AML-193 (cell line): ENCODE measurements at regions not wholly inside any gene's neighbourhood (a gene's known extent, or its start where the extent isn't known, plus 50 kb on each side); places are given as distances from the start of the nearest gene placed in this dataset.
"Not testable (repeated sequence)": the region's sequence is repeated elsewhere in the genome, so short reads cannot be mapped to it uniquely, and the experiment has no call there.

Source experiments
- DNase-seq, 2 experiments: peaks; one replicate each; lab custom pipeline; 2025; lab: John Stamatoyannopoulos, UW

DNA sequence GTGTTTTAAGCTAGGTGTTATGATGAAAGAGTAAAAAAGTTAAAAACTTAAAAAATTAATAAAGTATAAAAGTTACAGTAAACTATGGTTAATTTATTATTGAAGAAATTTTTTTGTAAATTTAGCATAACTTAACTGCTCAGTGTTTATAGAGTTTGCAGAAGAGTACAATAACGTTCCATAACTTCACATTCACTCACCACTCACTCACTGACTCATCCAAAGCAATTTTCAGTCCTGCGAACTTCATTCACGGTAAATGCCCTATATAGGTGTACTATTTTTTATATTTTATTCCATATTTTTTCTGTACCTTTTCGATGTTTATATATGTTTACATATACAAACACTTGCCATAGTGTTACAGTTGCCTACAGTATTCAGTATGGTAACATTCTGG lies 694.8 kb upstream of the SLC39A10 start:
- no peak for DNase-seq

DNA sequence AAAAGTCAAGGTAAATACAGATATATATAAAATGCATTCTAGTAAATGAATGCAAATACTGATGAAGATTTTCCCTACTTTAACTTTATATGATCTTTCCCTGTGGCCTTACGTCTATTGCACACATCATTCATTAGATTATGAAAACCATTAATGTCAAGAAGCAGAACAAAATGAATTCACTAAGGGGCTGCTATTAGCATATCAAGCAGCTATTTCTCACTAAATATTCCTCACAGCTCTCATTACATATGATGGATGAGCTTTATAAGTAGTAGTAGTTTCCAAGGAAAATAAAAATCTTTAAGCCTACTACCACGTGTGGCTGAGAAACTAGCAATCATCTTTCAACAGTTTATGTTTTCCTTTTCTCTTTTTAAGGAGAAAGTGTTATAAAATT lies 702.8 kb upstream of the SLC39A10 start:
- no peak for DNase-seq

DNA sequence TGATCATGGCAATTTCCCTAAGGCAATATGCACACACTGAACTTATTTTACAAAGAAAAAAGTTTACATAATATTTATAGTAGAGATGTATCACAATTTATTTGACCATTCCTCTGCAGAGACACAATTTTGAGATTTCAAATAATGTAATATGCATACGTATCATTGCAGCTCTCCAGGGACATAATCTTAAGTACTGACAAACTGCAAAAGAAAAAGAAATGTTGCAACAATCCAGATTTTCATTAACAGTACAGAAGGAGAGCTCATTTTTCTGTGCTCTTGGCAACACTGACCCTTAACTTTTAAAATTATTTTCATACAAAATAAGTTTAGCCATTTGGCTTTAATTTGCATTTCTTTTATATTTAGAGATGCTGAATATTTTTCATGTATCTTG lies 710.2 kb upstream of the SLC39A10 start:
- no peak for DNase-seq

- DNase-seq = no peak
These were observed 719.0 kb upstream of the SLC39A10 start for GRCh38 chr2:194938066-194938465.

DNA sequence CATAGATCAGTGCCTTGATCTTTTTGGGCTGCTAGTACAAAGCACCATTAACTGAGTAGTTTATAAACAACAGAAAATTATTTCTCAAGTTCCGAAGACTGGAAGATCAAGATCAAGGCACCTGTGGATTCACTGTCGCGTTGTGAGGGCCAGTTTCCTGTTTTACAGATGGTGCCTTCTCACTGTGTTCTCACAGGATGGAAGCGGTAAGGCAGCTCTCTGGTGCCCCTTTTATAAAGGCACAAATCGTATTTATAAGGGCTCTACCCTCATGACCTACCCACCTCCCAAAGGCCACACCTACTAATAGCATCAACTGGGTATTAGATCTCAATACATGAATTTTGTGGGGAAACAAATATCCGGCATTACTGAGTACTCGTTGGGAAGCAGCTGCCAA lies 729.5 kb upstream of the SLC39A10 start:
- no peak for DNase-seq

DNA sequence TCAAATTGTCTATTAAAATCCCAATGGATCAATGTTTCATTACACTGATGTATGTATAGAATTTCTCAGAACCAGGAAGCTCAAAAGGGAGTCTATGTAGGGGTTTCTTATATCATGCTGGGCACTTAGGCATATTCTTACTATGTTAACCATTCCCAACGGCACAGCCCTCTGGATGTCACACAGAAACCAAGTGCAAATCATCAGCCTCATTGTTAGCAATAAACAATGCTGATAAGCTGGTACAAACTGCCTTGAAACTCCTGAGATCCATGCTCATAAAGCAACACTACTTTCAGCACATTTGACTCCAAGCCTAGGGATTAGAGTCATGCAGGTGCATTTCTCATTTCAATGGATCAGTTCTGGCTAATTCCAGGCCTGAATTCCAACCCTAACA lies 730.2 kb upstream of the SLC39A10 start:
- DNase-seq = no peak

- no peak for DNase-seq
These were observed 731.3 kb upstream of the SLC39A10 start for GRCh38 chr2:194925742-194926141.

- DNase-seq = no peak
These were observed 739.5 kb upstream of the SLC39A10 start for GRCh38 chr2:194917519-194917918.

DNA sequence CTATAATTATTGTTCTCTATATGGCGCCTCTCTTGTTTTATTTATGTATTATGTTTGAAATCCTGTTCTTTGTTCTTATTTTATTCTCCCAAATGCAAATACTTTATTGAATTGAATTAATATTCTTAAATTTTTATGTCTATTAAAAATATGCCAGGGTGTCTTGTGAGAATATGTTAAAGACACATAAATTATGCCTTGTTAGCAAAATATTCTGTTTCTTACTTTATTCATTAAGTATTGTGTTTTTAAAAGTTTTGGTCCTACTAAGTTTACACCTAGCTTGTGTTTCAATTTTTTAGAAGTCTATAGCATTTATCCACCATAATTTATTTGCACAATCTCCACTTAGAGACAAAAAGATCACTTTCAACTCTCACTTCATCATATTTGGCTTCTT lies 741.5 kb upstream of the SLC39A10 start:
- DNase-seq = no peak

DNA sequence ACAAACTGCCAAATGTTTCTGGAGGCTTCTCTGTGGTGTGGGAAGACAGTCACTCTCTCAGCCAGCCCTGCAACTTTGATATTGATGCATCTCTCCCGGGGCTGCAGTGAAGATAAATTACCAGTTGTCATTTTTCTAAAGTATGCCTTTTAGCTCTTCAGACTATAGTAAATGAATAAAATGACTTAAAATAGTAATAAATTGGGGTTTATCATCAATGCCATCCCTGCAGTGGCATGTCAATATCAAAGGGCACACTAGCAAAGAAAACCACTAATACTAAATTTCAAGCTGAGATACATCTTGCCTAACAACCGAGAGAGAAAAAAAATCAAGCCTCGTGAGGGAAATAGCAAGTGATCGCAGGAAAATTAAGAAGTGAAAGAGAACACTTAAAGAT lies 749.5 kb upstream of the SLC39A10 start:
- no peak for DNase-seq

DNA sequence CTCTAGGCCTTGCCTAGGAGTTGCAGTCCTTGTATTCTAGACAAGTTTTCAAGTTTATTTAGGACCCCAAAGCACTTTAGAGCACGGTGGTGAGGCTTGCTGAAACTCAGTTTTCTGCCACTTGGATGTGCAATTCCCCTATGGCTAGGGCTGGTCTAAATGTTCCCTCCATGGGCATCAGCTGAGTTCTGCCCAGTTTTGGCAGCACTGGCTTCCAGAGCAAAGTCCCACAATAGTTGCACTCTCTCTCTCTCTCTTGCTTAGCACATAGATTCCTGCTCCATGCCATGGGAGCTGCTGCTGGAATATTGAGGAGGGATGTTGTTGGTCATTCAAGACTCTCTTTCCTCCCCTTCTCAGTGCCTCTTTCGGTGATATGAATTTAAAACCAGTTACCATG lies 760.2 kb upstream of the SLC39A10 start:
- no peak for DNase-seq

GRCh38 chr2:194883711-194884110 lies 773.3 kb upstream of the SLC39A10 start:
- no peak for DNase-seq

GRCh38 chr2:194870974-194871535 lies 786.0 kb upstream of the SLC39A10 start:
- no peak for DNase-seq

DNA sequence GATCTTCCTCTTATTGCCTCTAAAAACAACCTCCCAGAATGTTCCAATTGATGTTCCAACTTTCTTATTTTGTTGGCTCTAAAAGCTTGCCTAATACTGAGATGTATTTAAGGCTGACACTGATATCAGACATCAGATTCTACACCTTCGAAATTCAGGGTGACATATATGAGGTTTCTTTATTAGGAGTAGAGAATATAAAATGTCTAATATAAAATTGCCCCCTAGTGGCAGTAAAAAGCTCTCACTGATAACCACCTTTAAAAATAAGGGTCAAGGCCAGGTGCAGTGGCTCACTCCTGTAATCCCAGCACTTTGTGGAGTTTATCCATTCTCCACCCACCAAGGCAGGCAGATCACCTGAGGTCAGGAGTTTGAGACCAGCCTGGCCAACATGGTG lies 789.7 kb upstream of the SLC39A10 start:
- DNase-seq = peak; percentile 25

DNA sequence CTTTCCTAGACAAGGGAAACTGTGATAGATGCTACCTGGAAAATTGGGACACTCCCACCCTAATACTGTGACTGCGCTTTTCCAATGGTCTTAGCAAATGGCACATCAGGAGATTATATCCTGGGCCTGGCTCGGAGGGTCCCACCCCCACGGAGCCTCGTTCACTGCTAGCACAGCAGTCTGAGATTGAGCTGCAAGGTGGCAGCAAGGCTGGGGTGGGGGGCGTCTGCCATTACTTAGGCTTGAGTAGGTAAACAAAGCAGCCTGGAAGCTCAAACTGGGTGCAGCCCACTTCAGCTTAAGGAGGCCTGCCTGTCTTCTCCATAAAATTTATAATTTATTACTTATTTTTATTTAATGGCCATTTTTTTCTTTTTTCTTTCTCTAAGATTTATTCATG lies 802.1 kb upstream of the SLC39A10 start:
- no peak for DNase-seq

GRCh38 chr2:194842871-194843270 lies 814.2 kb upstream of the SLC39A10 start:
- no peak for DNase-seq

- DNase-seq = not testable (repeated sequence)
These were observed 822.7 kb upstream of the SLC39A10 start for GRCh38 chr2:194834371-194834770.

DNA sequence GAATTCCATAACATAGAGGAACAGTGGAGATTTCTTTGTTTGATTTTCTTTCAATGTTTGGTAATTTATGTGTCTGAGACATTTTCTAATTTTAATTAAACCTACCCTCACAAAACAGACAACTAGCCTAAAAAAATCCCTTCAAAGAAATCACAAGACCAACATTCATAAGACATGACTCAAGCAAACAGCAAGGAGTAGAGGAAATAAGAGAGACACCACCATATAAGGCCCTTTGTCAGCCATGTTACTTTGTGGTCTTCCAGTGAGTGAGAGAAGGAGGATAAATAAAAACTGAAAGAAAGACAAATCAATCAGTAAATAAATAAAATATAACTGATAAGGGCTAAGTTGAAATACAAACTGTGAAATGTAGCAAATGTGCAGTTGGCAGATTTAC lies 830.8 kb upstream of the SLC39A10 start:
- no peak for DNase-seq

GRCh38 chr2:194824450-194824849 lies 832.6 kb upstream of the SLC39A10 start:
- no peak for DNase-seq

DNA sequence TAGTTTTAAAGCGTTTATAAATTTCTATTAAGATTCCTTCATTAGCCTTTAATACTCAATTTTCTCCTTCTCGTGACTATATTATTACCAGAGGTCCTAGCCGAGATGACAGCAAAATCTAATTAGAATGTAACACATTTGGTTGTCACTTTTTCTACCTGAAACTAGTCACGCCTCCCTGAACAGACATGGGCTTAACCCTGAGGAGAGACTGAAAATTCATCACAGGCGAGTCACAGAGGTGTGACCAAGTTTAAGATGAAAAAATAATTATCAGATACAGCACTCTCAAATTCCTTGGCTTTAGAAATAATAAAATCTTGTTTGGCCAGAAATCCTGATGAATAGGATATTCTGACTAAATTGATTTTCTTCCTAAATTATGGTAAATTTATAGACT lies 834.4 kb upstream of the SLC39A10 start:
- no peak for DNase-seq

DNA sequence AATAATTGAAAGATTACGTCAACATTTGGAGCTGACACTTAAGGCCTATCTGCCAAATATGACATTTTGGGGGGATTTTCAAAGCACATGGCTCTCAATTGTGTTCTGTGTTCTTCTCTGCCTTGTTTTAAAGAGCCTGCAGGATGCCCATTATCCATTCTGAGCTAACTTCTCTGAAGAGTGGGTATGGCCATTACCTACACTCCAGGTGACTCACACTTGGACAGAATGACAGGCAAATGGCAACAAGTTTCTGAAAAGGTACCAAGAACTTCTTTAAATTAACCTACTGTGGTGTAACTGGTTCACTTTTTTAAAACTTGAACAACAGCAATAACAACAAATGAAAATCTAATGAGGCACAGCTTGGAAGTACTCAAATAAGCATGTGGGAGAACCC lies 834.9 kb upstream of the SLC39A10 start:
- no peak for DNase-seq

- peak in 1 of 2 experiments; percentile 25 for DNase-seq
These were observed 837.7 kb upstream of the SLC39A10 start for GRCh38 chr2:194819367-194819766.

DNA sequence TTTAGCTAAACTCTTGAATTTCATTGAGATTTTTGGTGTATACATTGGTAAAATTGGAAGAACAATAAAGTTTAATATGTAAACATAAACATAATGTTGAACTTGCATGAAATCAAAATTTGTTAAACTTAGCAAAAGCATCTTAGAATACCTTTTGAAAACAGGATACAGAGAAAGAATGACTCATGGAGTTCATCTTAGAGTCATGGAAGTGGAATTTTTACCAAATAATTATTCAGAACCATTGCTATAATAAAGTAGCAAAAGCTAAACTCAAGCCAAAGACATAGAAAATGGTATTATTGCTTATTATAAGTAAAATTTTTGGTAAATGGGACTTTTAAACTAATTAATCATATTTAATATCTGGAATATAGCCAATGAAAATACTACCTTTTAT lies 841.6 kb upstream of the SLC39A10 start:
- no peak for DNase-seq

DNA sequence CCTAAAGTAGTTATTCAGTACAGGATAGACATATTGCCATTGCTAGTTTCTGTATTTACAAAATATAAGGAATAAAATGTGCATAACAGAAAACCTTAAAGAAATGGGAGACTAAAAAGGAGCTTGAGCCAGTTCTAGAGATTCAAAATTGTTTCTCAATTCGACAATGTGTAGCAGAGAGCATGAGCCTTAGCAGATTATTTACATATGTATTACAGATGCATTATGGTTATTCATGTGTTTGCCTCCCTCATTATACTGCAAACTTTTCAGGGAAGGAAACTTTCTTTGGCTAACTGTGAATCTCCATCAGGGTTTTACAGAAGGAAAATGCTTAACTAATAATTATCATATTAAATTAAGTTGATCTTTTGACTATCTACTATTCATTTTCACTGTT lies 854.4 kb upstream of the SLC39A10 start:
- no peak for DNase-seq

GRCh38 chr2:194787071-194787470 lies 870.0 kb upstream of the SLC39A10 start:
- DNase-seq = not testable (repeated sequence)
